CD14-positive monocyte (primary cell): ENCODE measurements at regions not wholly inside any gene's neighbourhood (a gene's known extent, or its start where the extent isn't known, plus 50 kb on each side); places are given as distances from the start of the nearest gene placed in this dataset.

Source experiments
- DNase-seq, 3 donors: peaks; one replicate each; pipeline ENCODE4 v3.0.0-alpha.2; 2011 to 2022
- H2AFZ ChIP-seq: 2 replicates; pipeline ENCODE4 v1.6.0; 2012; ENCODE audit warnings: mild to moderate bottlenecking, low read depth, low read length, inconsistent platforms; ENCODE audit not compliant: insufficient read depth, poor library complexity, severe bottlenecking
- H3K27ac ChIP-seq, 2 donors: 1 replicate in 1 of 2; 2 replicates in 1 of 2; pipeline ENCODE4 v1.5.1; 2012 to 2013; ENCODE audit warnings: low read length in 2 of 2, control low read depth in 1 of 2, inconsistent platforms in 1 of 2, low read depth in 1 of 2, mild to moderate bottlenecking in 1 of 2
- H3K27me3 ChIP-seq, 2 donors: one replicate each; pipeline versions ENCODE4 v1.6.0 to v1.6.1; 2011 to 2013; ENCODE audit warnings: low read length in 2 of 2; ENCODE audit not compliant: control insufficient read depth in 2 of 2, insufficient read depth in 2 of 2
- H3K36me3 ChIP-seq, 2 donors: replicated peaks in 1 of 2; 1 replicate in 1 of 2; 2 replicates in 1 of 2; pipeline versions ENCODE4 v1.5.1 to v1.6.1; 2012 to 2013; ENCODE audit warnings: low read length in 2 of 2, control low read depth in 1 of 2, inconsistent platforms in 1 of 2, mild to moderate bottlenecking in 1 of 2; ENCODE audit not compliant: insufficient read depth in 2 of 2, control insufficient read depth in 1 of 2
- H3K4me1 ChIP-seq, 2 donors: 1 replicate in 1 of 2; 2 replicates in 1 of 2; pipeline versions ENCODE4 v1.5.1 to v1.6.1; 2012 to 2013; ENCODE audit warnings: low read length in 2 of 2, control low read depth in 1 of 2, inconsistent platforms in 1 of 2, mild to moderate bottlenecking in 1 of 2, moderate library complexity in 1 of 2; ENCODE audit not compliant: insufficient read depth in 2 of 2, control insufficient read depth in 1 of 2
- H3K4me2 ChIP-seq: replicated peaks from 2 replicates; pipeline ENCODE3; 2012; ENCODE audit warnings: low read length, moderate library complexity, mild to moderate bottlenecking; ENCODE audit not compliant: poor library complexity, severe bottlenecking; ENCODE audit errors: extremely low read depth
- H3K4me3 ChIP-seq, 3 experiments: fragments of 200-600 bp in 1 of 3; sonication (generic) in 1 of 3; replicated peaks in 1 of 3; 1 replicate in 2 of 3; 2 replicates in 1 of 3; pipeline ENCODE4 v1.5.1; 2011 to 2013; ENCODE audit warnings: low read length in 3 of 3, mild to moderate bottlenecking in 3 of 3, control low read depth in 2 of 3, low read depth in 2 of 3, inconsistent platforms in 1 of 3, moderate library complexity in 1 of 3
- H3K79me2 ChIP-seq: 2 replicates; pipeline ENCODE4 v1.6.0; 2012; ENCODE audit warnings: mild to moderate bottlenecking, control low read depth, inconsistent platforms, low read length, moderate library complexity; ENCODE audit not compliant: insufficient read depth
- H3K9ac ChIP-seq: 2 replicates; pipeline ENCODE4 v1.6.0; 2017; ENCODE audit warnings: low read length, mild to moderate bottlenecking; ENCODE audit not compliant: insufficient read depth, poor library complexity, severe bottlenecking
- H3K9me3 ChIP-seq, 2 donors: replicated peaks in 1 of 2; 1 replicate in 1 of 2; 2 replicates in 1 of 2; pipeline versions ENCODE4 v1.5.1 to v1.6.1; 2012 to 2013; ENCODE audit warnings: low read length in 2 of 2, control low read depth in 1 of 2; ENCODE audit not compliant: control insufficient read depth in 1 of 2, insufficient read depth in 1 of 2
- H4K20me1 ChIP-seq: 2 replicates; pipeline ENCODE4 v1.6.0; 2012; ENCODE audit warnings: mild to moderate bottlenecking, low read length, control low read depth, moderate library complexity; ENCODE audit not compliant: insufficient read depth
- H3K27ac Mint-ChIP-seq, 7 donors: one replicate each; pipeline ENCODE4 v1.8.0; 2020; ENCODE audit warnings: mild to moderate bottlenecking in 7 of 7, mixed read lengths in 7 of 7, moderate library complexity in 6 of 7, inconsistent platforms in 2 of 7
- H3K27me3 Mint-ChIP-seq, 3 donors: one replicate each; pipeline ENCODE4 v1.8.0; 2021 to 2022; ENCODE audit warnings: low read depth in 3 of 3, mild to moderate bottlenecking in 3 of 3, mixed read lengths in 3 of 3, moderate library complexity in 3 of 3, inconsistent platforms in 1 of 3
- H3K36me3 Mint-ChIP-seq, 2 donors: one replicate each; pipeline ENCODE4 v1.8.0; 2020; ENCODE audit warnings: mixed read lengths in 2 of 2, inconsistent platforms in 1 of 2, mild to moderate bottlenecking in 1 of 2
- H3K4me1 Mint-ChIP-seq: one replicate; pipeline ENCODE4 v1.8.0; 2020; ENCODE audit warnings: mild to moderate bottlenecking, mixed read lengths
- H3K4me3 Mint-ChIP-seq, 2 donors: one replicate each; pipeline ENCODE4 v1.8.0; 2020; ENCODE audit warnings: mild to moderate bottlenecking in 2 of 2, mixed read lengths in 2 of 2, moderate library complexity in 1 of 2
- H3K9me3 Mint-ChIP-seq, 7 donors: one replicate each; pipeline ENCODE4 v1.8.0; 2020 to 2022; ENCODE audit warnings: mixed read lengths in 7 of 7, mild to moderate bottlenecking in 6 of 7, moderate library complexity in 6 of 7, inconsistent platforms in 2 of 7
- WGBS: methylation state at CpG from one replicate; pipeline ENCODE4 v1.1.5; 2013; ENCODE audit warnings: missing lambda C conversion rate; ENCODE audit not compliant: insufficient coverage; 5-methylcytosine and 5-hydroxymethylcytosine counted together
- intact Hi-C, 2 donors: fragments of 100-400 bp; cut with micrococcal nuclease; formaldehyde crosslinking; loops; one replicate each; pipeline versions ENCODE4 v1.15.0 to v1.15.1; 2023
- TF ChIP-seq, protein P1 (sequence below): fragments of 200-600 bp; IDR thresholded peaks from one replicate; pipeline ENCODE4 v1.8.0; 2022; ENCODE audit warnings: antibody characterized with exemption, mild to moderate bottlenecking

GRCh38 chr17:68801335-68802247, 153.6 kb downstream of the ABCA8 start:
- no peaks in the 10 kb centered on the region for H3K36me3 ChIP-seq
- Mint-ChIP-seq H3K27ac (no peak overlapping the region), H3K36me3 (no peaks in the 10 kb centered on the region), H3K4me3 (no peak overlapping the region), H3K27me3 (no peaks in the 10 kb centered on the region), H3K9me3 (peaks cover 0 to 3% (median 0%) of the 10 kb centered on the region in 7 donors), H3K4me1 (no peaks in the 10 kb centered on the region)
- 100% methylated on average over 3 of the region's 9 CpGs for WGBS
- no peak for DNase-seq
- H4K20me1 ChIP-seq, result no peaks in the 10 kb centered on the region
- H3K27ac ChIP-seq, result no peak overlapping the region
- no peak overlapping the region for H3K4me2 ChIP-seq
- H3K4me3 ChIP-seq, result no peak overlapping the region
- H3K79me2 ChIP-seq, result no peaks in the 10 kb centered on the region
- no peaks in the 10 kb centered on the region for H3K27me3 ChIP-seq
- no peak overlapping the region for H3K9ac ChIP-seq
- H3K9me3 ChIP-seq, result no peaks in the 10 kb centered on the region
- no peak overlapping the region for H2AFZ ChIP-seq
- TF ChIP-seq, protein P1, sequence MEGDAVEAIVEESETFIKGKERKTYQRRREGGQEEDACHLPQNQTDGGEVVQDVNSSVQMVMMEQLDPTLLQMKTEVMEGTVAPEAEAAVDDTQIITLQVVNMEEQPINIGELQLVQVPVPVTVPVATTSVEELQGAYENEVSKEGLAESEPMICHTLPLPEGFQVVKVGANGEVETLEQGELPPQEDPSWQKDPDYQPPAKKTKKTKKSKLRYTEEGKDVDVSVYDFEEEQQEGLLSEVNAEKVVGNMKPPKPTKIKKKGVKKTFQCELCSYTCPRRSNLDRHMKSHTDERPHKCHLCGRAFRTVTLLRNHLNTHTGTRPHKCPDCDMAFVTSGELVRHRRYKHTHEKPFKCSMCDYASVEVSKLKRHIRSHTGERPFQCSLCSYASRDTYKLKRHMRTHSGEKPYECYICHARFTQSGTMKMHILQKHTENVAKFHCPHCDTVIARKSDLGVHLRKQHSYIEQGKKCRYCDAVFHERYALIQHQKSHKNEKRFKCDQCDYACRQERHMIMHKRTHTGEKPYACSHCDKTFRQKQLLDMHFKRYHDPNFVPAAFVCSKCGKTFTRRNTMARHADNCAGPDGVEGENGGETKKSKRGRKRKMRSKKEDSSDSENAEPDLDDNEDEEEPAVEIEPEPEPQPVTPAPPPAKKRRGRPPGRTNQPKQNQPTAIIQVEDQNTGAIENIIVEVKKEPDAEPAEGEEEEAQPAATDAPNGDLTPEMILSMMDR, result no peak
- H3K4me1 ChIP-seq, result no peaks in the 10 kb centered on the region
- intact Hi-C loops, result no loop called here

- TF ChIP-seq, protein P1, result no peak
- intact Hi-C loops, result no loop called here
- H3K79me2 ChIP-seq, result no peaks in the 10 kb centered on the region
- H3K27me3 ChIP-seq, result no peaks in the 10 kb centered on the region
- Mint-ChIP-seq H3K27ac (no peak overlapping the region), H3K4me1 (peaks cover 2% of the 10 kb centered on the region), H3K4me3 (no peak overlapping the region), H3K27me3 (no peaks in the 10 kb centered on the region), H3K9me3 (peaks cover 0 to 3% (median 0%) of the 10 kb centered on the region in 7 donors), H3K36me3 (no peaks in the 10 kb centered on the region)
- H3K4me3 ChIP-seq, result no peak overlapping the region
- no peak for DNase-seq
- no peak overlapping the region for H2AFZ ChIP-seq
- H4K20me1 ChIP-seq, result no peaks in the 10 kb centered on the region
- no peaks in the 10 kb centered on the region for H3K9me3 ChIP-seq
- H3K9ac ChIP-seq, result no peak overlapping the region
- H3K4me2 ChIP-seq, result no peak overlapping the region
- no peaks in the 10 kb centered on the region for H3K36me3 ChIP-seq
- no peaks in the 10 kb centered on the region for H3K4me1 ChIP-seq
- H3K27ac ChIP-seq, result no peak overlapping the region
Observed at GRCh38 chr17:68800751-68801150, 154.4 kb downstream of the ABCA8 start.
